HUES48 (cell line): ENCODE measurements at regions not wholly inside any gene's neighbourhood (a gene's known extent, or its start where the extent isn't known, plus 50 kb on each side); places are given as distances from the start of the nearest gene placed in this dataset.
"Not testable (repeated sequence)": the region's sequence is repeated elsewhere in the genome, so short reads cannot be mapped to it uniquely, and the experiment has no call there.

ENCODE experiments used
- H3K27ac ChIP-seq: one replicate; pipeline ENCODE4 v1.7.0; 2013; ENCODE audit warnings: low read depth, low read length, inconsistent platforms
- H3K27me3 ChIP-seq: 2 replicates; pipeline ENCODE4 v1.6.1; 2013; ENCODE audit warnings: mild to moderate bottlenecking, low read length; ENCODE audit not compliant: control insufficient read depth, insufficient read depth
- H3K36me3 ChIP-seq: 2 replicates; pipeline ENCODE4 v1.6.1; 2013; ENCODE audit warnings: low read length; ENCODE audit not compliant: control insufficient read depth, insufficient read depth
- H3K4me1 ChIP-seq: 2 replicates; pipeline ENCODE4 v1.6.1; 2013; ENCODE audit warnings: mild to moderate bottlenecking, low read length; ENCODE audit not compliant: control insufficient read depth, insufficient read depth
- H3K4me3 ChIP-seq: 2 replicates; pipeline ENCODE4 v1.5.1; 2013; ENCODE audit warnings: mild to moderate bottlenecking, low read depth, low read length
- H3K9ac ChIP-seq: 2 replicates; pipeline ENCODE4 v1.6.1; 2013; ENCODE audit warnings: mild to moderate bottlenecking, low read depth, low read length, moderate library complexity
- H3K9me3 ChIP-seq: 2 replicates; pipeline ENCODE4 v1.6.1; 2013; ENCODE audit warnings: low read length; ENCODE audit not compliant: control insufficient read depth, insufficient read depth

DNA sequence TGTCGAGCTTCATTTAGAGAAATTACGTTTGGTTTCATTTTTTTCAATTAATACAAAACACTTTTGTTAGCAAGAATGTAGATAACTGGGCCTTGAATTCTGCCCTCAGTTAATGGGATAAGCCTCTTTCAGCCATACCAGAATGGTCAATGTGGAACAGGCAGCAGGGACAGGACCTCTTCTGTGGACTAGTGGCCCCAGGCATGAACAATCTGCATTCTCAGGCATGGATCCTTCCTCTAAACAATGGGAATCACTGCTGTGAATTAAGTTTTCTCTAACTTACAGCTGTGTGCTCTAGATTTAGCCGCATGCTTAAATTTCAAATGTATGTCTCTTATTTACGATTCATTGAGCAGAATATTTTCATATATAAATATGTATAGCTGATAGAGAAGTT, 237.7 kb upstream of the PRKCQ start:
- H3K9me3 ChIP-seq: no peaks in the 10 kb centered on the region
- H3K9ac ChIP-seq: no peak overlapping the region
- no peaks in the 10 kb centered on the region for H3K36me3 ChIP-seq
- no peak overlapping the region for H3K27ac ChIP-seq
- peaks cover 30% of the 10 kb centered on the region for H3K4me1 ChIP-seq
- no peak overlapping the region for H3K4me3 ChIP-seq
- H3K27me3 ChIP-seq: no peaks in the 10 kb centered on the region

DNA sequence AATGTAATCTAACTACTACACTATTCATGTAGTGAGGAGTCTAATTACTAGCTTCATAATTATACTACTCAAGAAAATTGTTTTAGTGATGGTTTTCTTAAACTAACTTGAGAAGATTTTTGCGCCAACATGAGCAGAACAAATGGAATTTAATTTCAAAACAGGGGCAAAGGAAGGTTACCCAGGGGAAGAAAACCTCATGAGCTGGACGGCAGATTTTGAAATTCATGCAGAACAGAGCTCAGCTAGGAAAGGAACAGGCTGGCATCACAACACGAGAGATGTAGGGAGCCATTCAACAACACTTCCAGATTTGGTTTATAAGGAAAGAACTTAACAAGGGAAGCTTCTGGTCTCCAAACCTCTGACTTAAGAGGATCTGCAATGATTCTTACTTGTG, 235.3 kb upstream of the PRKCQ start:
- H3K9ac ChIP-seq: no peak overlapping the region
- no peak overlapping the region for H3K4me3 ChIP-seq
- H3K9me3 ChIP-seq: peaks cover 5% of the 10 kb centered on the region
- no peaks in the 10 kb centered on the region for H3K27me3 ChIP-seq
- H3K4me1 ChIP-seq: peaks cover 30% of the 10 kb centered on the region
- 0 out of 2 replicates have a peak, but pooled peaks cover 3% of the 10 kb centered on the region for H3K36me3 ChIP-seq
- no peak overlapping the region for H3K27ac ChIP-seq

DNA sequence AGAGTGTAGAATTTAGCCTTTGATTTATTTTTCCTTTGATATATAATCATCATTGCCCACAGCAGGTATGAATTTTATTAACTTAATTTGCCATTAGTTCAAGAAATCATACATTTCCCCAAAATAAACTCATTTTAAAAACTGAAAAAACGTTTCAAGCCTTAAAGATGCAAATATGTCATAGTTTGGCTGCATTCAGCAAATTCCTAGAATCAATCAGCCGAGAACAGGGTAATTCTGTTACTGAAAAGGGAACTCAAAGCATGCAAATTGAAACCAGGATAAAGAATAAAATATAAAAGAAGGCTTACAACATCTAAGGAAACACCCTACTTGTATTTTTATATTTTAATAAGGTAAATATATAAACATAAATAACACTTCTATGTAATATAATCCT, 233.8 kb upstream of the PRKCQ start:
- 0 out of 2 replicates have a peak, but pooled peaks cover 3% of the 10 kb centered on the region for H3K36me3 ChIP-seq
- no peaks in the 10 kb centered on the region for H3K27me3 ChIP-seq
- peaks cover 11% of the 10 kb centered on the region for H3K9me3 ChIP-seq
- peaks cover 25% of the 10 kb centered on the region for H3K4me1 ChIP-seq
- H3K4me3 ChIP-seq: no peak overlapping the region
- H3K27ac ChIP-seq: no peak overlapping the region
- H3K9ac ChIP-seq: no peak overlapping the region

DNA sequence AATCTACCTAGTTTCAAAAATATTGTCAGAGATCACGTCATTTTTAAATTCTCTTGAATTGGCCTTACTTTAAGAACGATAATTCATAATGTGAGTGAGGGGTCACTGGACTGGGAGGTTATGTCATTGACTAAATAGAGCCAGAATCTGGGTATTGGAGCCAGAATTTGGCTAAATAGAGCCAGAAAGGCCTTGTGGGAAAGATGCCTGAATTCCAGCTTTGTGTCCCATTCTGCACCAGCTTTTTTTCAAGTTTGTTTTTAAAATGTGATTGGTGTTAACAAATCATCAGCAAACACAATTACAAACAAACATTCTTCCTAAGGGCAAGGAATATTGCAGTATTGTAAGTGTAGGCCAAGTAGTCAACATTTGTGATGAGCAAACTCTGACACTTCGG, 233.2 kb upstream of the PRKCQ start:
- H3K27ac ChIP-seq: peak overlapping the region; percentile 12
- no peak overlapping the region for H3K4me3 ChIP-seq
- no peaks in the 10 kb centered on the region for H3K27me3 ChIP-seq
- H3K36me3 ChIP-seq: 0 out of 2 replicates have a peak, but pooled peaks cover 3% of the 10 kb centered on the region
- no peak overlapping the region for H3K9ac ChIP-seq
- H3K9me3 ChIP-seq: peaks cover 11% of the 10 kb centered on the region
- H3K4me1 ChIP-seq: peaks cover 25% of the 10 kb centered on the region

DNA sequence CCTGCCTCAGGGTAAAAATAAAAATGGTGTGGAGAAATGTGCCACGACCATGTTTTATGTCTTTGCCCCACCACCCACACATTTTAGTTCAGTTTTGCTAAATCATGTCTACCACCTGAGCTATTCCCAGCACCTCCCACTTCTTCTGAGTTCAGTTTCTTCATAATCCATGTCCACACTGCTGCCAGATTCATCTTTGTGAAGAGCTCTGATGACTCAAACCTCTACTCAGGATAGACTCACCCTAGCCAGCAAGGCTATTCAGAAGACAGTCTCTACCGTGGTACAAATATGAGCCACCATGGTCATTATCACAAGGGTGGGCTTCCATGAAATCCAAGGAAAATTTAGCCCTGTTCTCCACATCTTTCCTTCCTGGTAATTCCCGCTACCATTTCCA, 231.1 kb upstream of the PRKCQ start:
- Histone ChIP-seq H3K9me3 (peaks cover 11% of the 10 kb centered on the region), H3K4me1 (peaks cover 25% of the 10 kb centered on the region), H3K27ac (no peak overlapping the region), H3K27me3 (no peaks in the 10 kb centered on the region), H3K4me3 (no peak overlapping the region), H3K9ac (no peak overlapping the region), H3K36me3 (0 out of 2 replicates have a peak, but pooled peaks cover 3% of the 10 kb centered on the region)

DNA sequence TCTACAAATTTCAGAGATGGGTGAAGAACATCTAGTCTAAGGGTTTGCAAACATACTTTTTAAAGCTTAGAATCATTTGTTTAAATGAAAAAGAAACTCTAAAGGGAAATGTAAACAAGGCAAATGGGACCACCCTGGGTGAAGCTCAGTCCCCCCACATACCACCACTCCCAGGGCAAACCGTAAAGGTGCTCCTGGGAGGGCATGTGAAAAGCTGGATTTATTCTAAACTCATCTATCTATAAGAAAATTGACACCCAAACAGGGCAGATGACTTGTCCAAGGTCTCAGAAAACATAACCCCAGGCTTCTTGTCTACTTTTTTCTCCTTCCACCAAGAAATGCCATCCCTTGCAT, 223.3 kb upstream of the PRKCQ start:
- peak overlapping the region; percentile 33 for H3K4me3 ChIP-seq
- no peaks in the 10 kb centered on the region for H3K27me3 ChIP-seq
- no peaks in the 10 kb centered on the region for H3K36me3 ChIP-seq
- H3K4me1 ChIP-seq: peaks cover 11% of the 10 kb centered on the region
- H3K27ac ChIP-seq: peak overlapping the region; percentile 80
- H3K9me3 ChIP-seq: no peaks in the 10 kb centered on the region
- H3K9ac ChIP-seq: 0 out of 2 replicates have a peak overlapping the region, but pooled peaks have one; percentile 49

DNA sequence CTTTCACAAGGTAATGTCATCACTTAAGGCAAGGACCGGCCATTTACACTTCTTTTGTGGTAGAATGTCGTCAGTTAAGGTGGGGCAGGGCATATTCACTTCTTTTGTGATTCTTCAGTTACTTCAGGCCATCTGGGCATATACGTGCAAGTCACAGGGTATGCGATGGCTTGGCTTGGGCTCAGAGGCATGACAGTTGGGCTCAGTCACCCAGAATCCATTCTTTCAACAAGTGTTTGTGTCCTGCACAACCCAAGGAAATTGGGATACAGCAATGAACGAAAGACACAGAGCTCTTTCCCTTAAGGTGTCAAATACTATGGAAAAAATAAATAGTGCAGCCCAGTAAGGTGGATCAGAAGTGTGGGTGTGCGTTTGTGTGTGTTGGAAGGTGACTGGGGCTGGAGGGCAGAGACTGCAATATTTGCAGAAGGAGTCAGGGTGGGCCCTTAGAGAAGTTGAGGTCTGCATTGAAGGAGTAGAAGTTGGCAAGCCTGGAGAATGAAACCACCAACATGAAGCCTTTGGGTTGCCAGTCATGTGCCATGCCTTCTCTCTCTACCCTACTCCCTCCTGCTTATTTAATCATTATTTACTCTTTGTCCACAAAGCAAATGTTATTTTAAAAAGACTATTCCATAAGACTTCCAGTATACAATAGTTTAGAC, 222.8 kb upstream of the PRKCQ start:
- H3K27me3 ChIP-seq: no peaks in the 10 kb centered on the region
- H3K27ac ChIP-seq: peak overlapping the region; percentile 80
- H3K9ac ChIP-seq: peak overlapping the region; percentile 49
- H3K4me1 ChIP-seq: peaks cover 11% of the 10 kb centered on the region
- no peaks in the 10 kb centered on the region for H3K36me3 ChIP-seq
- H3K4me3 ChIP-seq: peak overlapping the region; percentile 33
- no peaks in the 10 kb centered on the region for H3K9me3 ChIP-seq

DNA sequence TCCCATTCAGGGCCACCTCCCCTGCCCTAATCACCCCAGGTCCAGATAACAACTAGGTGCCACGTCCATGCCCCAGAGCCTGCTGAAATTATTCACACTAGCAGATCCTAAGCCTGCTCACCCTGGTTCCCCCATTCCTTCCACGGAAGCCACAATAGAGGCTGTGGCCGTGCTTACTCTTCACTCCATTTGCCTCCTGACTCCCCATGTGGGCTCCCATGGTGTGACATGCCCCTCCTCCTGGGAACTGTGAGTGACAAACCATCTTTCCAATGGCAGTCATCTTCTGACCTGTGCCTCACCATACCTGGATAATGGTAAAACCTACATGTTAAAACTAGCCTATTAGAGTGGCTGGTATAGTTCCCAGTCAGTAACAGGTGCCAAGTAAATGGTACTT, 216.2 kb upstream of the PRKCQ start:
- H3K27me3 ChIP-seq: no peaks in the 10 kb centered on the region
- H3K4me1 ChIP-seq: peaks cover 37% of the 10 kb centered on the region
- H3K36me3 ChIP-seq: peaks cover 42% of the 10 kb centered on the region
- no peaks in the 10 kb centered on the region for H3K9me3 ChIP-seq
- peak overlapping the region; percentile 45 for H3K4me3 ChIP-seq
- peak overlapping the region; percentile 74 for H3K27ac ChIP-seq
- peak overlapping the region; percentile 50 for H3K9ac ChIP-seq

DNA sequence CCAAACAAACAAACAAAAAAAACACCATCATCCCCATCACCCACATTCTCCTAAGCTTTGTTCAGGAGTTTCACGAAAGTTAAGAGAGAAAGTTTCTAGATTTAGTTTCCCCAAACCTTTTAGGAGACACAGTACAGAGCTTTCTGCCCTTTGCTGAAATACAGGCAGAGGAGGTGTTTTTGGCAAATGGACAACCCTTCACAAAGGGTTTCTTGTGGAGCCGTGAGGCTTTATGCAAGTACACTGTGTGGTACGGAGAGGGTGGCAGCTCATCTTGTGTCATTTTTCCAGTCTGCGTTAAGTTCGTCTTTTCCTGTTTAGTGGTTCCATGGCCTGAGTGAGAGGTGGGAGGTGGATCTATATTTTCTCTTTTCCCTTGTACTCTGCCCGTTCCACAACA, 215.5 kb upstream of the PRKCQ start:
- H3K27me3 ChIP-seq: no peaks in the 10 kb centered on the region
- H3K4me1 ChIP-seq: peaks cover 42% of the 10 kb centered on the region
- peaks cover 49% of the 10 kb centered on the region for H3K36me3 ChIP-seq
- peak overlapping the region; percentile 74 for H3K27ac ChIP-seq
- H3K9me3 ChIP-seq: no peaks in the 10 kb centered on the region
- peak overlapping the region; percentile 36 for H3K4me3 ChIP-seq
- H3K9ac ChIP-seq: peak overlapping the region; percentile 50

DNA sequence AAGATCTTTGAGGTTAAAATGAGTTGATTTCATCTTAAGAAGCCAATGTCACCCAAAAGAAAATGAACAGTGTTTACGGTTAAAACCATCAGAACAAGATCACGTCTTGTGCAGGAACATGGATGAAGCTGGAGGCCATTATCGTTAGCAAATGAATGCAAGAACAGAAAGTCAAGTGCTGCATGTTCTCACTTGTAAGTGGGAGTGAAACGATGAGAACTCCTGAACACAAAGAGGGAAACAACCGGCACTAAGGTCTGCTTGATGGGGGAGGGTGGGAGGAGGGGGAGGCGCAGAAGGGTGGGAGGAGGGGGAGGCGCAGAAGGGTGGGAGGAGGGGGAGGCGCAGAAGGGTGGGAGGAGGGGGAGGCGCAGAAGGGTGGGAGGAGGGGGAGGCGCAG, 214.8 kb upstream of the PRKCQ start:
- Histone ChIP-seq H3K9ac (peak overlapping the region; percentile 62), H3K4me3 (peak overlapping the region; percentile 49), H3K36me3 (peaks cover 56% of the 10 kb centered on the region), H3K27ac (peak overlapping the region; percentile 80), H3K4me1 (peaks cover 45% of the 10 kb centered on the region)
- not testable (repeated sequence) for H3K9me3 ChIP-seq, H3K27me3 ChIP-seq

DNA sequence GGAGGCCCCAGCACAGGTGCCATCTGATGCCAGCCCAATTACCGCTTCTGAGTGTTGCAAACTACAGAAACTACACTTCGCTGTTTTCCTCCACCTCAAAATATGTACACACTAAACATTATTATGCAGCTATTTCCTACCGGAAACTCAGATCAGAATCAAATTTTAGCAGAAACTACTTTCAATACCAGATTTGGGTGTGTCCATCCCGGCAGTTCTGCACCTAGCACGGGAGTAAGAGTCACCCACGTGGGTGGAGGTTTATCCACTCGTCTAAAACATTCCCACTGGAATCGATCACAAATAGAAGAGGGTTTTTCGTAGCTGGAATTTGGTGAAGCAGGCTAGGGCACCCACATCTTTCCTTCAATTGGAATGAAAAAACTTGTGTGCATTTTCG, 214.4 kb upstream of the PRKCQ start:
- peaks cover 48% of the 10 kb centered on the region for H3K4me1 ChIP-seq
- H3K9ac ChIP-seq: peak overlapping the region; percentile 62
- no peaks in the 10 kb centered on the region for H3K9me3 ChIP-seq
- H3K4me3 ChIP-seq: peak overlapping the region; percentile 49
- peak overlapping the region; percentile 80 for H3K27ac ChIP-seq
- peaks cover 60% of the 10 kb centered on the region for H3K36me3 ChIP-seq
- no peaks in the 10 kb centered on the region for H3K27me3 ChIP-seq
